NCI-H345 treated with DMSO at 0.1 percent for 48 hours (cell line): ENCODE measurements at regions not wholly inside any gene's neighbourhood (a gene's known extent, or its start where the extent isn't known, plus 50 kb on each side); places are given as distances from the start of the nearest gene placed in this dataset.
A peak's percentile ranks its signal among the peaks of the same experiment; 100 is the strongest.
"Not testable (repeated sequence)": the region's sequence is repeated elsewhere in the genome, so short reads cannot be mapped to it uniquely, and the experiment has no call there.

Source experiments
- DNase-seq: peaks from one replicate; lab custom pipeline; 2025; ENCODE audit not compliant: unreplicated experiment; lab: John Stamatoyannopoulos, UW

DNA sequence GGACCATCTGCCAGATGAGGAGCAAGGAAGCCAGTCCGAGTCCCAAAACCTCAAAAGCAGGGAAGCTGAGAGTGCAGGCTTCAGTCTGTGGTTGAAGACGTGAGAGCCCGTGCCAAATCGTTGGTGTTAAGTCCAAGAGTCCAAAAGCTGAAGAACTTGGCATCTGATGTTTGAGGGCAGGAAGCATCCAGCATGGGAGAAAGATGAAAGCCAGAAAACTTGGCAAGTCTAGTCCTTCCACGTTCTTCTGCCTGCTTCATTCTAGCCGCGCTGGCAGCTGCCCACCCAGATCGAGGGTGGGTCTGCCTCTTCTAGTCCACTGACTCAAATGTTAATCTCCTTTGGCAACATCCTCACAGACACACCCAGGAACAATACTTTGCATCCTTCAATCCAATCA is 293.8 kb downstream of the RDH14 start:
- not testable (repeated sequence) for DNase-seq

DNA sequence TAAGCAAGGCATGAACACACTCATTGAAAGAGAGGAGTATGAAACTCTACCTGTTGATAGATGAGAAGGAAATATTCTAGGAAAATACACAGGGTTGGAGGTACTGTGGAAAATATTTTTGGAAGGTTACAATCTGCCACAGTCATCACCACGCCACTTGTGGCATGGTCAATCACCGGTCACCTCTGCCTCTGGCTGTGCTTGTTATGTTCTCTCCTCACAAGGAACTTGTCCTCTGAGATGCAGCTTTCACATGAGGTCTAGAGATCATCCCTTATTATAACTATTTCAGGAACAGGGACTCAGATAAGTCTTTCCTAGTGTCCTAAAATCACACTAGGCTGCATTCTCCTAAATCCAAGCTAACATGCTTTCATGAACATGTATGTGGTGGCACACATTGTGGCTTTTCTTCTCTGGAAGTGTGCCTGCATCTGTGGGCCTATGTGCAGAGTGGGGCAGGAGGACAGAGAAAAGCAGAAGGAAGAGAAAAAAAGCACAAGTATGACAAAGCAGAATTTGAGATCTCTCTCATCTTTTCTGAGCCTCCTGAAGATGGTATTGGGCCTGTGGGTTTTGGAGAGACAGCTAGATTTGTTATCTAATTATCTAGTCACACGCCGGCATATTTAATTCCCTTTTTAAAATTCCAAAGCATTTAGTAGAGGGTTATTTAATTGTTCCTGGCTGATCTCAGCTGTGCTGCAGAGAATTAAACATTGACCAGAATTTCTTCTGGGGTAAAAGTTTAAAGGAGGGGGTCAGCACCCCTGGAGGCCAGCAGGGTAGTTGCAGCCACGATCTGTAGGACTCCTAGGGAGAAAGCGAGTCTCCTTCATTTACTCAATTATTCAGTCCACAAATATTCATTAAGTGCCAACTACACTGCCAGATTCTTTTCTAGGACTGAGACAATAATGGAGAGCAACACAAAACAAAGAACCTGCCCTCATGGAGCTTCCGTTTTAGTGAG is 294.6 kb downstream of the RDH14 start:
- no peak for DNase-seq

DNA sequence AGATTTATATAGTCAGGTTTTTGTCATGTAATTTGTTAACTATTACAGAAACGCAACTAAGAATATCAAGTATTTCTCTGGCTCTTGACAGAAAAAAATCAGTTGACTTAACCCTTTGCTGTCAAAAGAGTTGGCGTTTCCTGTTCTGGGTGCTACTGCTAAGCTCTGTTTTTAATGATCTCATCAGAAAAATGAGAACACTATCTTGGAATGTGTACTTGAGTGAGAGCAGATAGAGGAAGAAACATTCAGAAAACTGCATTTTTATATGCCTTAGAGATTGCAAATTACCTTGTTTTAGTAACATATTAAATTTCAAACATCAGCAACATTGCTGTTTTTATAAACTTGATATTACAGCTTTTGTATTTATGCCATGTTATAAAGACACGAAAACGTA is 297.9 kb downstream of the RDH14 start:
- DNase-seq: no peak

DNA sequence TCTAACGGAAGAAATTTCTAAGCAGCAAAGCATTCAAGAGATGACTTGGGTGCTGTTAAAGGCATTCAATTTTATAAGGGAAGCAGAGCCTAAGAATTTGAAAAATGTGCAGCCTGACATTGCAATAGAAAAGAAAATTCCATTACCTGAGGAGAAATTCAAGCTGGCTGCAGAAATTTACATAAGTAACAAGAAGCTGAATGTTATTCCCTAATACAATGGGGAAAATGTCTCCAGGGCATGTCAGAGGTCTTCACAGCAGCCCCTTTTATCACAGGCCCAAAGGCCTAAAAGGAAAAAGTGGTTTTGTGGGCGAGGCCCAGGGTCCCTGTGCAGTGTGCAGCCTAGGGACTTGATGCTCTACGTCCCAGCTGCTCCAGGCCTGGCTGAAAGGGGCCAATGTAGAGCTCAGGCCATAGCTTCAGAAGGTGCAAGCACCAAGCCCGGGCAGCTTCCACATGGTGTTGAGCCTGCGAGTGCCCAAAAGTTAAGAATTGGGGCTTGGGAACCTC is 306.7 kb downstream of the RDH14 start:
- no peak for DNase-seq

DNA sequence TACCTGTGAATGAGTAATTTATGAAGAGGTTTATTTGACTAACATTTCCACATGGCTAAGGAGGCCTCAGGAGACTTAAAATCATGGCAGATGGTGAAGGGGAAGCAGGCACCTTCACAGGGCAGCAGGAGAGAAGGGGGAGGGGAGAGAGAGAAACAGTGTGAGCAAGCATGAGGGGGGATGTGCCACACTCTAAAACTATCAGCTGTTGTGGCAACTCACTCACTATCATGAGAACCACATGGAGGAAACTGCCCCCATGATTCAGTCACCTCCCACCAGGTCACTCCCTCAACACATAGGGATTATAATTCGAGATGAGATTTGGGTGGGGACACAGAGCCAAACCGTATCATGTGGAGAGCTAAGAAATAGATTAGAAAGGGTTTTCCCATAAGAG is 309.0 kb downstream of the RDH14 start:
- DNase-seq: no peak

DNA sequence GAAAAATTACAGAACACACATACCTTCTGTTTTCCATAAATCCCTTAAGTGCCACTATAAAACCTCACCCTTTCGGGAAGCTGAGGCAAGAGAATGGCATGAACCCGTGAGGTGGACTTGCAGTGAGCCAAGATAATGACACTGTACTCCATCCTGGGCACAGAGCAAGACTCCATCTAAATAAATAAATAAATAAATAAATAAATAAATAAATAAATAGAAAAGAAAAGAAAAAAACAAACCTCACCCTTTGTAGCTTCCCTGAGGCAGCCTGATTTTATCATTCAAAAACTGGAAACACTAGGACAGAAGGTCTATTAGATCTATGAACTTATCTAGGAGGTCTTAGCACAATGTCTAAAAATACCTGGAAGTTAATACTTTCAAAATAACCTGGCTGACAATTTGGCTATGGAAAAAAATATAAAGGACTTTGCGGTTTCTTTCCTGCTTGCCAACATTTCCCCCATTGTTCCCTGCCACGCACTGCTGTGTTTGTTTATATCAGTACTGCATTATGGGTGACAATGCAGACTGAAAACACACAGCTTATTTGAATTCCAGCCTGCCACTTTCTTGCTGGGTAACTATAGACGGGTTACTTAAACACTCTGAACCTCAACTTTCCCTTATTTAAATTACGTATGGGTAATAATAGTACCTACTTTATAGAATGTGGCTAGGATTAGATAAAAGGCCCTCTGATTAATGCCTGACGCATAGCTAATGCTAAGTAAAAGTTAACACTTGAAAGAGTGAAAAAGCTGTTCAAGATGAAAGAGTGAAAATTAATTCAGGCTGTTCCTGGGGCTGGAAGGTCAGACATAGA is 313.0 kb downstream of the RDH14 start:
- peak; percentile 63 for DNase-seq

DNA sequence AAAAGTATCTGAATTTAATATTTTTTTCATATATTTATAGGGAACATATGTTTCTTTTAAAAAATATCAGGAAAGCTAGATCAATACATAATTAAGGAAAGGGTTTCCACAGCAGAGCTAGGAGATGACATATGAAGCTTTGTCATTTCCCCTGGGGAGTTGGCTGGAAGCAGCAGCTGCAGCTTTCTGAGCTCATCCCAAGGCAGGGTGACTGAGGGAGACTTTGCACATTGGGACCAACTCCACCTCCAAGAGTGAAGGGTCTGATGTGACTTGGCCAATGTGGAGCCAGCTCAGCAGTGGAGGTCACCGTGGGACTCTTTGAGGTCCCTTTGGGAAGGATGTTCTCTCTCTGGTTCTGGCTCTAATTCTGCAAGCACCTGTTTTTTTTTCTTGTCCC is 315.1 kb downstream of the RDH14 start:
- peak; percentile 66 for DNase-seq

DNA sequence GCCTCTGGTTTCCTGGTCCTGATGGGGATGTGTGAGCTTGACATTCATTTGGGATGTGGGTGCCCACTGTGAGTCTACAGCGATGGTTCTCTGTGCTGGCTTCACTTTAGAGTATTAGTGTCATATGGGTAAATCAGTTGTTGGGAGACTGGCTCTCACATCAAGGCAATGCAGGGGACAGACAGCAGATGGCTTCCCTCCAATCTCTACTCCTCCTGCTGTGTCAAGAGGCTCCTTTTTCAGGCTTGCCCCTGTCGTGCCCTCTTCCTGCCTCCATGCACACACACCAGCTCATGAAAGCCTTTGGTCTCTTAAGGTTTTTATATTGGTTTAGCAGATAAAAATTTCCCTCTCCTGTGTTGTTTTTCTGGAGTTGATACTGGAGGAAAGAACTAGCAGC is 315.6 kb downstream of the RDH14 start:
- peak; percentile 89 for DNase-seq

DNA sequence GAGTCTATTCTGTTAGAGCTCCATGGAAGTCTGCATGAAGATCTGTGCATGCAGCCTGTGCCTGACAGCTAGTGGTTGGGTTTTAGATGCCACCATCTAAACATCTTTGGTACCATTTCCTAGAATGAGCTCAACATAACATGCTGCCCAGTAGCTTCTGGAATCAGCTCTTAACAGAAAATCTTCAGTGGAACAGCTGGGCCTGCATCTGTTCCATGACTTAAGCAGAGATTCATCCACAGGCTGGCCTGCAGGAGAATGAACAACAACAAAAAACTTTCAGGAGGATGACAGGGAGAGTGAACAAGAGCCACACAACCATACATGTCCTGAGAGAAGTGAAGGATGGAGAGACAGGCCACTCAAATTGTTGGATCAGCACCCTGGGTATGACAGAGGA is 316.6 kb downstream of the RDH14 start:
- no peak for DNase-seq

DNA sequence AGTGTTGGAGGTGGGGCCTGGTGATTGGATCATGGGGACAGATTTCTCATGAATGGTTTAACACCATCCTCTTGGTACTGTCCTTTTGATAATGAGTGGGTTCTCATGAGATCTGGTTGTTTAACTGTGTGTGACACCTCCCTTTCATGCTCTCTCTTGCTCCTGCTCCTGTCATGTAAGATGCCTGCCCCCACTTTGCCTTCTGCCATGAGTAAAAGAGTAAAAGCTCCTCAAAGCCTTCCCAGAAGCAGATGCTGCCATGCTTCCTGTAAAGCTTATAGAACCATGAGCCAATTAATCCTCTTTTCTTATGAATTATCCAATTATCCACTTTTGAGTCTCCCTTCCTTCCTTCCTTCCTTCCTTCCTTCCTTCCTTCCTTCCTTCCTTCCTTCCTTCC is 317.7 kb downstream of the RDH14 start:
- no peak for DNase-seq

DNA sequence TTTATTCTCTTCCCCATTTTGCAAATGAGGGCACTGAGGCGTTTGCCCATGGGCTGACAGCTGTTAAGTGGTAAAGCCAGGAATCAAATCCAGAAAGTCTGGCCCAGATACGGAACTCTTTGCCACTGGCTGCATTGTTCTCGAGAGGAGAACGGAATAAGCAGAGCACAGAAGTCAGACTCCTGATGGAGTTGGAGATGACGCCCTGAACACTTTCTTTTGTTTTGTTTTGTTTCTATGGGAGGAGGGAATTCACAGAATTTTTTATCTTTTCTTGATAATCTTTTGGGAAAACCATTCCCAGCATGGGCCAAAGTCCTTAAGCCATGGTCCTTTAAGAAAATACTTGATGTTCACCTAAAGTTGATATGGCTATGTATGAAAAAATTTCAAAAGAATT is 322.2 kb downstream of the RDH14 start:
- no peak for DNase-seq

DNA sequence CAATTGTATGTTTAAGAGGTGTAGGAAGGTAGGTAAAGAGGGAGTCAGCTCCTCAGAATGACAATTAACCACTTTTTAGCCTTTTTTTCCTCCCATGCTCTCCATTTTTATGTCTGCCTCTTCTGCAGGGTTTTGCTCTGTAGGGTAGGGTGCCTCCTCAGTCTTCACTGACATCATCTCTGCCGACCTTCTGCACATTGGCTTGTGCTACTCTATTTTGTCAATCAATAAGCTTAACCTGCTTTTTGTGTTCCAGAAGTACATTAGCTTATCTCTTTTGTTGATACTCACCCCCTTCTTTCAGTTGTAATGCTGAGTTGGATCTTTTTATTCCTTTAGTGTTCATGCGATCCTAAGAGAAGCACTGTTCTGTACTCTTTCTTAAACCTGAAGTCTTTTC is 323.2 kb downstream of the RDH14 start:
- no peak for DNase-seq

DNA sequence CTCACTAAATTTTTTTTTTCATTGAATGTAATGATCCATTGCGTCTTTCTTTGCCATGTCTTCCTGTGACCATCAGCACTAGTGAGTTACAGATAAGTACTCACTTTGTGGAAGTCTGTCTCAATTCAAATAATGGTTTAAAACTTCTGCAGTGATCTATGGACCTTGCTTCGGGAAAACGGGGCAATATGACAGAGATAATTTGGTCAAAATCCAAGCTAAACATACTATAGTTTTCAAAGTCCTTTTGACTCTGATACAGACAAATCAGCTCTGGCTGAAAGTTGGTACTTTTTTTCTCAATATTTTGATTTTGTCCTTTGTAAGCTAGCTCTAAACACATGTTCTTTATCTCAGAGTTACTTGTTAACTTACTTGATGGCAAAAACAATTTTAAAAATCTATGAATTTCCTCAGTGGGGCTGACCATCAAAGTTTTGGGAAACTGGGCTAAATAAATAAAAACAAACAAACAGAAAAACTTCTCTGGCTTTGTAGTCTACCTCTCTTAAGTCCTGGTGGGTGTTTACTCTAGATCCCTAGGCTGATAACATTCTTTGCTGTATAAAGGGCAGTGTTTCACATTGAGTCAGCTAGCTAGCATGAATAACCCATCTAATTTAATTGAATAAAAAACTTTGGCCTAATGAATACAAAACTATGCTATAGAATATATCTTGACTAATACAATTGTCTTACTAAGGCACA is 327.6 kb downstream of the RDH14 start:
- no peak for DNase-seq

DNA sequence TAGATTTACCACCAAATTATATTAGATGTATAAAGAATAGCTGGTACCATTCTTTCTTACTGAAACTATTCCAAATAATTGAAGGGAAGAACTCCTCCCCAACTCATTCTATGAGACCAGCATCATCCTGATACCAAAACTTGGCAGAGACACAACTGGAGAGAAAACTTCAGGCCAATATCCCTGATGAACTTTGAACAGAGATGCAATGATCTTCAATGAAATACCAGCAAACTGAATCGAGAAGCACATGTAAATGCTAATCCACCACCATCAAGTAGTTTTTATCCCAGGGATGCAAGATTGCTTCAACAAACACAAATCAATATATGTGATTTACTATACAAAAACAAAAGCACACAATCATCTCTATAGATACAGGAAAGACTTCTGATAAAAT is 329.8 kb downstream of the RDH14 start:
- DNase-seq: no peak

DNA sequence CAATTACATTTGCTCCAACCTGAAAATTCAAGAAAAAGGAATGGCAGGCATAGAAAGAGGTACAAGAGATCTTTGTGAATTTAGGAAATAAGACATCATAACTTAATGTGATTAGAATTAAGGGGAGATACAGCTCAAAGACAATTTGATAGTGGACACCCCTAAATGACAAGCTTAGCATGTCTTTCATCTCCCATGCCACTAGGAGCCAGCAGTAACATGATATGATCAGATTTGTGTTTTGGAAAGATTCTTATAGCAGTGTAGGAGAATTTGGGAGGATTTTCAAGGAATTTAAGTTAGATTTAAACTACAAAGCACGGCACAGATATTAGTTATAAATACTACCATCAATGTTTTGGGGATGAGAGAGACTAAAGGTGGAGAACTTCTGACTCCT is 340.8 kb downstream of the RDH14 start:
- no peak for DNase-seq

DNA sequence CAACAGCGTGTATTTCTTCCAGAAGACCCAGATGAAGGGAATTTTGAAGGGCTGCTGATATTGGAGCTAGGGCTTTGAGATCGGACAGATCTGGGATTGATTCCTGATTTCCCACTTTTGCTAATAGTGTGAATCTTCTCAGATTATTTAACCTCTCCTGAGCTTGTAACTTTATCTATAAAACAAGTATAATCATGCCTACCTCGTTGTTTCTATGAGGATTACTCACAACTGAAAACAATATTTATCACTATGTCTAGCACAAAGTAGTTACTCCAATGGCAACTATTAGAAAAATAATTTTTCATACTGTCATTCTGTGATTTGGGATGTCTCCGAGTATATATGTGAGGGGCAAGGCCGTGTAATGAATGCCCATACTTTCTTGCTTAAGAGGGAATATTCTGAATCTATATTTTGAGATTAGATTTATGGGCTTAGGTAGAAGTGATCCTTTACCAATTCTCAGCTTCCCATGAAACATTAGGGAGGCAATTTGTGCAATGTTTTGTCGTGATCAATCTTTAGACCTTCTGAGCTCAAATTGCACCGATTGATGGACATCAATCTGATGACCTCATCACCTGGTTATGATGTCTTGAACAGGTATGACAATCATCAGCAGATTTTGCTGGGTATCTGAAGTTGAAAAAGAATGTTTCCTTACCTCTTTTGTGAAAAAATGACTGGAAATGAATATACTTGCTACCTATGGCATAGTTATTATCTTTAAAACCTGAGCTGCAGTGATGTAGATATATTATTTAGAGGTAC is 339.9 kb downstream of the KCNS3 start:
- no peak for DNase-seq

DNA sequence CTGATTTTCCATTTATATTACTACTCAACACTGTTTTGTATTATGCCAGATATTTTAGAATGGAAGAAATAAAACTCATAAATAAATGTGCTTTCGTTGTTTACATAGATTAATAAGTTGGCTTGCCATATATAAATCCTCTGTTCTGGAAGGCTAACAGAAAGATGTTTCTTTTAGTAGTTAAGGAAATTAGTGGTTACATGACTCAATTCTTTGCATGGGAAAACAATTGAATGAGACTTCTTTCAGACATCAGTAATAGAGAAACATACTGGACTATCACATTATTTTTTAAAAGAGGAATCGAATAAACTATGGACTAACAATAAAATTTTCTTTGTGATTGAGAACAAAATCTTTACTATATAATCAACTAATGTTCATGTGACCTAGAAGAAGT is 336.5 kb downstream of the KCNS3 start:
- DNase-seq: no peak

DNA sequence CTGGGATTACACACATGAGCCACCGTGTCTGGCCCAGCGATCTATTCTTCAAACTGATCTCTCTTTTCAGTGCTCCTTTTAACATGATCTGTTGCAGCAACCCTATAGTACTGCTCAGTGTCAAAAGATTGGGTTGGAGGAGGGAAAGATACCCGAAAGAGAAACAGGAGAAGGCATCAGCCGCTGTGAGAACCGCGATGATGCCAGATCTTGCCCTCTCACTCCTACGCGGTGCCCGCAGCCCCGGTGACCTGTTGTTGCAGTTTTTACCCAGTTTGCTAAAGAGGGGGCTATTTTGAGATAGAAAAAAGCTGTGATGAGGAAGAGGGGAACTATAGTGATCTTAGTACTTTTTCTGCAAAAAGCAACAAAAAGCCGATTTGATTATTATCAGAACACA is 335.5 kb downstream of the KCNS3 start:
- no peak for DNase-seq

DNA sequence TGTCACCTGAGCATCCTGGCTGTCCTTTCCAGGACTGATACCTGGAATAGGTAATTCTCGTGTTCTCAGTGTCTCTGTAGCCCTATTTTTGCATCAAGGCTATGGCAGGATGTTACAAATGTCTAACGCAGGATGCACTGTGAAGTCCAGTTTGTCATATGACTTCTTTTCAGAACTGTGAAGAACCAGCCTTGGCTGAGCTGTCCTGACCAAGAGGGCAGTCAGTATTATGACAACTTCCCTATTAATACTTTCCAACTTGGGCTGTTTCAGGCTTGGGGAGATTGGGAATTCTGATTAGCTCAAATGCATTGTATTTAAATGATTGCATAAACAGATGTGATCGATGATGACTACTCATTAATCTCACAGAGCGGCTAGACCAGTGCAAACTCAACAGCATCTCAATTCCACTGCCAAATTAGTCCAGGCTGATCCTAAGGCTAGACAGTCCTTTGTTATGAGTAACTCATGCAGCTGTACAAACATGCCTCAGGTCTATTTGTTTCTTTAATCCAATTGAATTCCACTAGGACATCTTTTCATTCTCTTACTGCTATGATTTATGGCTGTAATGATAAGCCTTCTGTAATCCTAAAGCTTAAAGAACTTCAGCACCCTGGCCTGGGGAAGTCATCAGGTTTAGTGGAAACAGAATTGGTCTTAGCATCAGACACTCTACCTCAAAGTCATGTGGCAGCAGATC is 331.6 kb downstream of the KCNS3 start:
- peak; percentile 86 for DNase-seq

DNA sequence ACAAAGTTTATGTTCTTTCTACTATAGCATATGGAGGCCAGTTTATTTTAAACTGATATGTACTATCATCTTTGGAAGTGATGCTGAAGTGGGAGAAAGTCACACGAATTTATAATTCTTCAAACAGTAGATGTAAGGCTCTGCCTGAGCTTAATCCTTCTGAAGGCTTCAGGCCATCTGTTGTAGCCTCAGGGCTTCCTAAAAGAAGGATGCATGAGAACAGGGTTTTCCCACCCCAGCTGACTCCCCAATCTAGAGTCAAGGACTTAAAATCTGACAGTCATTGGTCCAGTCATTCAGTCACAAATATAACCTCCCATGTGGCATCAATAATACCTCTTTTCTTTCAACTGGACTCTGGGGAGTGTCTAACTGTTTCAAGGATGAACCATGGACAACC is 330.5 kb downstream of the KCNS3 start:
- DNase-seq: no peak
